OCI-LY7 (cell line): ENCODE measurements at regions not wholly inside any gene's neighbourhood (a gene's known extent, or its start where the extent isn't known, plus 50 kb on each side); places are given as distances from the start of the nearest gene placed in this dataset.

Source experiments
- BruUV-seq: library from RNA; stranded (reverse); fragments of 400-500 nt; replicated peaks from 2 replicates; lab custom pipeline; 2021; lab: Mats Ljungman, UMichigan
- CTCF ChIA-PET: fragments of 300-600 bp; sonication (Branson Sonifier 250); formaldehyde crosslinking; loops from one replicate; lab custom pipeline; 2022; ENCODE audit warnings: antibody characterized with exemption; ENCODE audit not compliant: unreplicated experiment; lab: Charles Lee
- POLR2A ChIA-PET: fragments of 300-600 bp; sonication (Branson Sonifier 250); formaldehyde crosslinking; loops from one replicate; lab custom pipeline; 2022; ENCODE audit warnings: antibody characterized with exemption; lab: Charles Lee
- DNase-seq: peaks from one replicate; pipeline ENCODE4 v3.0.0-alpha.2; 2015; ENCODE audit warnings: low spot score
- H2AFZ ChIP-seq: fragments of 200-600 bp; sonication (generic), shearing (Covaris generic); 2 replicates; pipeline ENCODE4 v1.6.1; 2014; ENCODE audit warnings: mild to moderate bottlenecking, antibody characterized with exemption, low read length, moderate library complexity
- H3K27ac ChIP-seq: fragments of 200-600 bp; sonication (generic); 2 replicates; pipeline ENCODE4 v1.5.1; 2014; ENCODE audit warnings: mixed run types, low read depth, mild to moderate bottlenecking, moderate library complexity, low read length, inconsistent platforms; ENCODE audit not compliant: poor library complexity, severe bottlenecking
- H3K36me3 ChIP-seq: fragments of 200-600 bp; sonication (generic); 2 replicates; pipeline ENCODE4 v1.6.1; 2014; ENCODE audit warnings: mild to moderate bottlenecking, antibody characterized with exemption, low read length, moderate library complexity, mixed read lengths; ENCODE audit not compliant: insufficient read depth
- H3K4me1 ChIP-seq: fragments of 200-600 bp; sonication (generic); 2 replicates; pipeline ENCODE4 v1.5.1; 2014; ENCODE audit warnings: mild to moderate bottlenecking, low read length; ENCODE audit not compliant: insufficient read depth, poor library complexity, severe bottlenecking
- H3K4me2 ChIP-seq: fragments of 200-600 bp; sonication (generic); 2 replicates; pipeline ENCODE4 v1.6.1; 2014; ENCODE audit warnings: mild to moderate bottlenecking, low read length
- H3K4me3 ChIP-seq: fragments of 200-600 bp; sonication (generic); 2 replicates; pipeline ENCODE4 v1.5.1; 2014; ENCODE audit warnings: mild to moderate bottlenecking, low read depth, low read length; ENCODE audit not compliant: poor library complexity, severe bottlenecking
- H3K79me2 ChIP-seq: fragments of 200-600 bp; sonication (generic); 2 replicates; pipeline ENCODE4 v1.6.1; 2016; ENCODE audit warnings: low read depth, mild to moderate bottlenecking, low read length, moderate library complexity, mixed read lengths; ENCODE audit not compliant: insufficient read depth
- H3K9me2 ChIP-seq: fragments of 200-600 bp; sonication (generic); 2 replicates; pipeline ENCODE4 v1.6.1; 2016; ENCODE audit warnings: mild to moderate bottlenecking, low read length, mixed read lengths; ENCODE audit not compliant: insufficient read depth
- H3K9me3 ChIP-seq: fragments of 200-600 bp; sonication (generic); 2 replicates; pipeline ENCODE4 v1.6.1; 2014; ENCODE audit warnings: mild to moderate bottlenecking, mixed run types, low read length, mixed read lengths
- H4K20me1 ChIP-seq: fragments of 200-600 bp; sonication (generic); 2 replicates; pipeline ENCODE4 v1.6.1; 2014; ENCODE audit warnings: mild to moderate bottlenecking, antibody characterized with exemption, low read length, moderate library complexity, mixed read lengths; ENCODE audit not compliant: insufficient read depth
- CTCF ChIP-seq: fragments of 200-600 bp; sonication (generic); conservative IDR thresholded peaks from 2 replicates; pipeline ENCODE4 v1.5.1; 2014; ENCODE audit warnings: mild to moderate bottlenecking, antibody characterized with exemption, low read length, moderate library complexity, mixed read lengths
- EZH2phosphoT487 ChIP-seq: fragments of 200-600 bp; sonication (generic); IDR thresholded peaks from 2 replicates; pipeline ENCODE4 v1.6.1; 2018; ENCODE audit warnings: low read depth, borderline replicate concordance, mild to moderate bottlenecking, mixed run types, antibody characterized with exemption, low read length, moderate library complexity, mixed read lengths
- intact Hi-C: fragments of 100-400 bp; cut with micrococcal nuclease; formaldehyde crosslinking; loops from one replicate; pipeline ENCODE4 v1.10.0; 2022; ENCODE audit not compliant: unreplicated experiment

DNA sequence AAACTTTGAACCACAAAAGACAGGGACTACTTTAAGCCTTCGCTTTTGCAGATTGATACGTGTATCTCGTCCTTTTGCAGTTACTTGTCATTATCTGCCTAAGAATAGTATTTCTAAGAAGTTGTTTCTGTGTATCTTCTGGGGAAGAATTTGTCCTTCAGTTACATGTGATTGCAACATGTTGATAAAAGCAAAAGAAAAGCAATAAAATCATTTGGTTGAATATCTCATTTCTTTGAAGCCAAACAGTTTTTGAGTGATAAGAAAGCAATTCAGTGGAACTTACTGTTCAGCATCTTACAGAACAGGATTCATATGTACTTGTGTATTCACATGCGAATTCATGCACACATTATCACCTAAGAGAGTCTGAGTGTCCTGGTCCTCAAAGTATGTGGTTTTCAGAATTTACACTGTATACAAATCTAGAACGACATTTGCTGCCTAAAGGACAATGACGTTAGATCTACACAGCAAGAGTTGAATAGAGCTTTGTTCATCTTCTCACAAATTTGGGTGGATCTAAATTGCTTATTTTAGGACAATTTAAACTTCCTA, 66.7 kb upstream of the MRPS6 start:
- peaks cover 2% of the 10 kb centered on the region for H3K4me1 ChIP-seq
- intact Hi-C loops, result no loop called here
- CTCF ChIA-PET, result no interaction called here

DNA sequence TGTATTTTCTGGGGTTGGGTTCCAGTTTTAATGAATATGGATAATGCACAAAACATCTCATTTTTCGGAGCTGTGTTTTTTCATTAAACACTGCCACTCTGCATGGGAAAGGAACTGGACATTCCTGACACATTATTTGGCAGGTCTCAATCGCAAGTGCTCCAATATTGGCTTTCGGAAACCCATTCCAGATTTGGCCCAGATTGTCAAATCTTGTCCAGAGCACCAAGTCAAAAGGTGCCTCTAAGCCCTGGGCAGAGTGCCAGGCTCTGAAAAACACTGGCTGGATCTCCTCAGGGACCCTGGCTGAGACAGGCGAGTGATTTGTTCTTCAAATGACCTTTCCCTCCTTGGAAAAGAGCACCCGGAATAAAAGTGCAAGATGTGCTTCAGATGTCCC, 68.4 kb upstream of the MRPS6 start:
- POLR2A ChIA-PET, result interaction anchor here (0.9 kb wide), 1 partner anchor 12 kb away, joined by 6 read pairs; no protein-coding TSS in a partner anchor

More for the DNA sequence above, 66.7 kb upstream of the MRPS6 start:
- no TSS peak for BruUV-seq
- H4K20me1 ChIP-seq, result no peaks in the 10 kb centered on the region
- no peak overlapping the region for H3K27ac ChIP-seq
- no peaks in the 10 kb centered on the region; the same call in 1 of the 2 replicates for H3K9me3 ChIP-seq
- H3K4me2 ChIP-seq, result no peak overlapping the region
- no peaks in the 10 kb centered on the region for H3K9me2 ChIP-seq
- H3K36me3 ChIP-seq, result no peaks in the 10 kb centered on the region
- no peak overlapping the region for H2AFZ ChIP-seq
- no peak for DNase-seq
- POLR2A ChIA-PET, result no interaction called here
- H3K4me3 ChIP-seq, result no peak overlapping the region
- H3K79me2 ChIP-seq, result no peaks in the 10 kb centered on the region
- TF ChIP-seq EZH2phosphoT487, result no peak

More for the DNA sequence above, 68.4 kb upstream of the MRPS6 start:
- no peak overlapping the region for H2AFZ ChIP-seq
- no peaks in the 10 kb centered on the region for H3K9me3 ChIP-seq
- CTCF ChIA-PET, result no interaction called here
- no peaks in the 10 kb centered on the region for H3K9me2 ChIP-seq
- intact Hi-C loops, result no loop called here
- BruUV-seq, result no TSS peak
- no peak for TF ChIP-seq CTCF
- TF ChIP-seq EZH2phosphoT487, result no peak
- no peak overlapping the region for H3K27ac ChIP-seq
- no peak overlapping the region for H3K4me2 ChIP-seq
- H4K20me1 ChIP-seq, result no peaks in the 10 kb centered on the region
- H3K4me1 ChIP-seq, result peaks cover 5% of the 10 kb centered on the region
- H3K36me3 ChIP-seq, result no peaks in the 10 kb centered on the region
- no peak for DNase-seq
- H3K79me2 ChIP-seq, result no peaks in the 10 kb centered on the region
- H3K4me3 ChIP-seq, result no peak overlapping the region
